HG03457 (cell line): ENCODE measurements at regions not wholly inside any gene's neighbourhood (a gene's known extent, or its start where the extent isn't known, plus 50 kb on each side); places are given as distances from the start of the nearest gene placed in this dataset.

Experiments
- ATAC-seq: cut with Tn5 transposase; IDR thresholded peaks from one replicate; pipeline ENCODE4 v1.9.1; 2021; ENCODE audit warnings: moderate number of reproducible peaks; ENCODE audit not compliant: unreplicated experiment

- no peak for ATAC-seq
Measured at GRCh38 chr22:49452362-49452946, 375.2 kb downstream of the BRD1 start.

DNA sequence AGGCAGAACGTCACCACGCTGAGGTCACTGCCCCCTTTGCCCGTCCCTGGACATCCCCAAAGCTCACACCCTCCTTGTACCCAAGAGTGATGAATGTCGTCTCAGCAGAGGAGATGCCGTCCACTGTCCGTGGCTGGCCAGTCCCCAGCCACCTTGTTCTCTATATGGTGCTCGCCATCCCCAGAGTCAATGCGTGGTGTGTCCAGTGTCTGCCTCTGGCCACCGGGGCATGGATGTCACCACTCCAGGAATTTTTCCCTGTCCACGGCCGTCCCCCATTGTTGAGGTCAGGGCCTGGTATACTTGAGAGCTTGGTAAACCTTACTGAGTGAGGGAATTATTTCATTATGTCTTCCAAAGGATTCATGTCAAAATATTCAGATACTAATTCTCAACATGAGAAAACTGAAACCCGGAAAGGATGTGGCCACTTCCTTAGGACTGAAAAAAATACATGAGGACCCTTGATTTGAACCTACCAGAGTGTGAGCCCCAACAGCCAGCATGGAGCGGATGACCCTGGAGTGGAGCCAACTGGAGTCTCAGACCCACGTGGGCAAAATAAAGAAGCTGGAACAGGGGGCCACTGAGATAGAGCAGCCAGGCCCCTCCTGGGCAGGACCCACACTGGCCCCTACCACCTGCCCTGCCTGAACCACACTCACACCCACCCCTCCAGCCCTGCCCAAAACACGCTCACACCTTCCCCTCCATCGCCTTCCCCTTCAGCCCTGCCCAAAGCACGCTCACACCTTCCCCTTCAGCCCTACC is 376.4 kb downstream of the BRD1 start:
- no peak for ATAC-seq

GRCh38 chr22:49450498-49450897 is 377.2 kb downstream of the BRD1 start:
- ATAC-seq = no peak

GRCh38 chr22:49449811-49450446 is 377.7 kb downstream of the BRD1 start:
- no peak for ATAC-seq

- no peak for ATAC-seq
Measured at GRCh38 chr22:49449377-49449776, 378.3 kb downstream of the BRD1 start.

GRCh38 chr22:49448526-49448925 is 379.1 kb downstream of the BRD1 start:
- no peak for ATAC-seq

DNA sequence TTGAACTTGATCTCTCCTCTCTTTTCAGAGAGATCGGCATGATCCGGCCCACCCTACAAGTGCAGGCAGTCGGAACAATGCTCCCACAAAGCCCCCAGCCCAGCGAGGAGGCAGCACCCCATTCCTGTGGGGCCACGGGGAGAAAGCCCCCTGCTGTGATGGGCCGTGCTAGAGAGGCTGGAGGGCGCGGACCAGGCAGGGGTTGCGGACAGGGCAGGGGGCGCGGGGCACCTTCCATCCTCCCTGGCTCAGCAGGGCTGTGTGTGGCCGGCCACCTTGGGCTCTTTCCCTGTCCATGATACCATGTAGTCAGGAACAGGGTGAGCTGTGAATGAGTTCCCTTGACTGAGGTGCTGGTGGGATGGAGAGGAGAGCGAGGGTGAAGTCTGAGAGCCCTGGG is 379.8 kb downstream of the BRD1 start:
- ATAC-seq = no peak

GRCh38 chr22:49446759-49447710 is 380.6 kb downstream of the BRD1 start:
- ATAC-seq = no peak

- no peak for ATAC-seq
Measured at GRCh38 chr22:49446145-49446758, 381.4 kb downstream of the BRD1 start.

DNA sequence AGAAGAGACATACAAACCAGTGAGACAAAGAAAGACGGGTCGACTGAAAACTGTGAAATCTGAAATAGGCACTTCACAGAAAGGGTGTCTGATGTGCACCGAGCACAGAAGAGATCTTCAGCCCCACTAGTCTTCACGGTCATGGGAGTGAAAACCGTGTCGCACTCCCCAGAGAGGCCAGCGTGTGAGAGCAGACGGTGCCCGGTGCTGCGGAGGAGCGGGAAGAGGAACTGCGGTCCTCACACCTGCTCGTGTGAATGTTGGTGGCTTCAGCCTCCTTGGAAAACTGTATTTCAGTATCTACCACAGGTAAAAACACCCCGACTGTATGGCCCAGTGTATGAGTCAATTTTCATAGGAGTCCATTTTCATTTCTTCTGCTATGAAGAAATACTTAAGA is 382.9 kb downstream of the BRD1 start:
- no peak for ATAC-seq

- ATAC-seq = no peak
Measured at GRCh38 chr22:49440931-49441330, 386.7 kb downstream of the BRD1 start.

GRCh38 chr22:49439373-49439772 is 388.3 kb downstream of the BRD1 start:
- ATAC-seq = no peak

DNA sequence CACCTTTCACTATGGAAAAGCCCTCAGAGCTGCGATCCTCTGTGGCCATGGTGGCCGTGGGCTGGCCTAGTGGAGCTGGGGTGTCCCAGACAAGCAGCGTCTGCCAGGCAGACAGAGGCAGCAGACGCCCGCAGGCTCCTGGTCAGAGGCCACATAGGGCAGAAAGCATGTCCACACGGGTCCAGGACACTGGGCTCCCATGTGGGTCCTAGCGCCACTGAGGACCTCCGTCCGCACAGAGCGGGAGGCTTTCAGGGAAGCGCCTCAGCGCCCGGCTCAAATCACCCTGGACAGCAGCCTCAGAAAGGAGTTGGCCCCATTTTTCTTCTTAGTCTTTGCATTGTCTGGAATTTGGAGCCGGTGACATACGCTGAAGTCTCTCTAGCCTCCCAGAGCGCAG is 389.7 kb downstream of the BRD1 start:
- no peak for ATAC-seq

GRCh38 chr22:49437356-49437755 is 390.3 kb downstream of the BRD1 start:
- ATAC-seq = no peak

DNA sequence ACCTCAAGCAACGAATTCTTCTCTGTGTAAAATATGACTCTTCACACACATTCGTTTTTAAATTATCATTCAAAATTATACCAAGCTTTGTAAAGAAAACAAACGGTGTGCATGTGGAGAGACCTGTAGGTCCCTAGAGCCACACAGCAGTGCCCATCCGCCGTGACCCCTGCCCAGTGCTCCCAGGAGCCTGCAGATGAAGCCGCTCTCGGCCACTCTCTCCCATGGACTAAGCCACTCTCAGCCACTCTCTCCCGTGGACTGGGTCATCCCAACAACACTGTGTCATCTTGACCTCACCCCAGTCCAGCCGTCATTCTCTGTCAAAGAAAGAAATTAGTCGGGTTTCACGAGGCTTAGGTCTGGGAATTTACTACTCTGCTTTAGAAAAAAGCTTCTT is 391.6 kb downstream of the BRD1 start:
- ATAC-seq = no peak

DNA sequence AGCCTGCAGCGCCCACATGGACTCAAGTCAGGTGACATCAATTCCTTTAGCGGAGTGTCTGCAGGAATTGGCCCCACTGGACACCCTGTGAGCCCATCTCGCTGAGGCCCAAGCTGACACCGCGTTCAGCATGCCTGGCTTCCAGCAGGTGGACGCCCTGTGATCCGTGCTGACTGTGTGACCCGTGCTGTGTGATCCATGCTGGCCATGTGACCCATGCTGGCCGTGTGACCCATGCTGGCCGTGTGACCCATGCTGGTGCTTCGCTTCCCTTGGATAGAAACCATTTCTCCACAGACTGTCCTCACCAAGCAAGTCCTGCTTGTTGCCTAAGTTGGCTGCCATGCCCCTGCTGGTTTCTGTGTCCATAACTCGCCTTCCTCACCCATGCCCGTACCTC is 392.1 kb downstream of the BRD1 start:
- ATAC-seq = no peak

- no peak for ATAC-seq
Measured at GRCh38 chr22:49433717-49434611, 393.7 kb downstream of the BRD1 start.

DNA sequence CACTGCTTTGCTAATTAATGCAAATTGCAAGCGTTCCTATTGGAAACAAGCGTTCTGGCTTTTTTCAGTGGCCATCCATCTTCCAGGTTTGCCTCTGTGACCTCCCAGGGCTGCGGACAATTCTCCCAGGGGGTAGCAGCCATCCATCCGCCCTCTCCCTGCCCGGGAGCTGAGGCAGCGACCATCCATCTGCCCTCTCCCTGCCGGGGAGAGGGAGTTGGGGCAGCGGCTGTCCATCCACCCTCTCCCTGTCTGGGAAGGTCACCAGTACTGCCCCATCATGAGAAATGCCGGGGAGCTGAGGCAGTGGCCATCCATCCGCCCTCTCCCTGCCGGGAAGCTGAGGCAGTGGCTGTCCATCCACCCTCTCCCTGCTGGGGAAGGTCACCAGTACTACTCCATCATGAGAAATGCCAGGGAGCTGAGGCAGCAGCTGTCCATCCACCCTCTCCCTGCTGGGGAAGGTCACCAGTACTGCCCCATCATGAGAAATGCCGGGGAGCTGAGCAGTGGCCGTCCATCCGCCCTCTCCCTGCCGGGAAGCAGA is 394.7 kb downstream of the BRD1 start:
- no peak for ATAC-seq

GRCh38 chr22:49432211-49432896 is 395.3 kb downstream of the BRD1 start:
- ATAC-seq = no peak
